OCI-LY7 (cell line): ENCODE measurements at regions not wholly inside any gene's neighbourhood (a gene's known extent, or its start where the extent isn't known, plus 50 kb on each side); places are given as distances from the start of the nearest gene placed in this dataset.

Source experiments
- EZH2phosphoT487 ChIP-seq: fragments of 200-600 bp; sonication (generic); IDR thresholded peaks from 2 replicates; pipeline ENCODE4 v1.6.1; 2018; ENCODE audit warnings: low read depth, borderline replicate concordance, mild to moderate bottlenecking, mixed run types, antibody characterized with exemption, low read length, moderate library complexity, mixed read lengths
- TF ChIP-seq, protein P1 (sequence below): fragments of 200-600 bp; sonication (generic); conservative IDR thresholded peaks from 2 replicates; pipeline ENCODE4 v1.5.1; 2014; ENCODE audit warnings: mild to moderate bottlenecking, antibody characterized with exemption, low read length, moderate library complexity, mixed read lengths

DNA sequence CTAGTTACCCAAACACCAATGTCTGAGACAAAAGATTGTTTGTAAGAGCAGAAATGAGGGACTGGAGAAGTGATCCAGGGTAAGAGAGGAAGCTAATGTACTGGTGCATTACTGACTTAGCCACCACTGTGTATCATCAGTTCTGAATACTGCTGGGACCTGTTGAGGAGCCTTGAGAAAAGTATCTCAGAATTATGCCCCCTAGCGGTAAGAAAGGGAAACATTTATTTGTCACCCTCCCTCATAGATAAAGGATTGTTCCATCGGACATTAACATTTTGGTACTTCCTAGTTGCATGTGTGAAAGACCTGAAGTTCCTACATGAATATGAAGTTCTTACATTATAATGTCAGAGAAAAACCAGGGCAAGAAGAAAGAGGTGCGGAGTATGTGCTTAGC, 612.5 kb downstream of the FSCB start:
- TF ChIP-seq, protein P1, sequence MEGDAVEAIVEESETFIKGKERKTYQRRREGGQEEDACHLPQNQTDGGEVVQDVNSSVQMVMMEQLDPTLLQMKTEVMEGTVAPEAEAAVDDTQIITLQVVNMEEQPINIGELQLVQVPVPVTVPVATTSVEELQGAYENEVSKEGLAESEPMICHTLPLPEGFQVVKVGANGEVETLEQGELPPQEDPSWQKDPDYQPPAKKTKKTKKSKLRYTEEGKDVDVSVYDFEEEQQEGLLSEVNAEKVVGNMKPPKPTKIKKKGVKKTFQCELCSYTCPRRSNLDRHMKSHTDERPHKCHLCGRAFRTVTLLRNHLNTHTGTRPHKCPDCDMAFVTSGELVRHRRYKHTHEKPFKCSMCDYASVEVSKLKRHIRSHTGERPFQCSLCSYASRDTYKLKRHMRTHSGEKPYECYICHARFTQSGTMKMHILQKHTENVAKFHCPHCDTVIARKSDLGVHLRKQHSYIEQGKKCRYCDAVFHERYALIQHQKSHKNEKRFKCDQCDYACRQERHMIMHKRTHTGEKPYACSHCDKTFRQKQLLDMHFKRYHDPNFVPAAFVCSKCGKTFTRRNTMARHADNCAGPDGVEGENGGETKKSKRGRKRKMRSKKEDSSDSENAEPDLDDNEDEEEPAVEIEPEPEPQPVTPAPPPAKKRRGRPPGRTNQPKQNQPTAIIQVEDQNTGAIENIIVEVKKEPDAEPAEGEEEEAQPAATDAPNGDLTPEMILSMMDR, result peak; percentile 87
- no peak for TF ChIP-seq EZH2phosphoT487
